Upper lobe of left lung (tissue), 6 donors: ENCODE measurements at regions not wholly inside any gene's neighbourhood (a gene's known extent, or its start where the extent isn't known, plus 50 kb on each side); places are given as distances from the start of the nearest gene placed in this dataset.
A peak's percentile ranks its signal among the peaks of the same experiment; 100 is the strongest.
"Not testable (repeated sequence)": the region's sequence is repeated elsewhere in the genome, so short reads cannot be mapped to it uniquely, and the experiment has no call there.

Source experiments
- ATAC-seq, 2 donors: fragments of 200-7000 bp; cut with Tn5 transposase; one replicate each; pipeline ENCODE4 v1.9.1; 2022; ENCODE audit warnings: mild to moderate bottlenecking in 2 of 2, moderate library complexity in 2 of 2; ENCODE audit not compliant: low FRiP score in 2 of 2
- DNase-seq, 2 donors: peaks; one replicate each; pipeline ENCODE4 v3.0.0-alpha.2; 2019 to 2020
- H3K27ac ChIP-seq, 4 donors: fragments of 200-600 bp; sonication (generic); one replicate each; pipeline ENCODE4 v1.5.1; 2016 to 2019
- H3K27me3 ChIP-seq, 4 donors: fragments of 200-600 bp; sonication (generic); one replicate each; pipeline ENCODE4 v1.5.1; 2017 to 2019
- H3K36me3 ChIP-seq, 4 donors: fragments of 200-600 bp; sonication (generic); one replicate each; pipeline ENCODE4 v1.5.1; 2016 to 2019
- H3K4me1 ChIP-seq, 4 donors: fragments of 200-600 bp; sonication (generic); one replicate each; pipeline ENCODE4 v1.5.1; 2018 to 2019
- H3K4me3 ChIP-seq, 4 donors: fragments of 200-600 bp; sonication (generic); one replicate each; pipeline ENCODE4 v1.5.1; 2017 to 2019; ENCODE audit warnings: mild to moderate bottlenecking in 2 of 4, moderate library complexity in 1 of 4
- H3K9me3 ChIP-seq, 4 donors: fragments of 200-600 bp; sonication (generic); one replicate each; pipeline ENCODE4 v1.5.1; 2018 to 2019
- EP300 ChIP-seq, 4 donors: sonication (generic); formaldehyde crosslinking; IDR thresholded peaks; one replicate each; pipeline ENCODE4 v1.5.1; 2017; ENCODE audit warnings: antibody characterized with exemption in 4 of 4, control low read depth in 2 of 4
- POLR2A ChIP-seq, 4 donors: fragments of 450-650 bp; IDR thresholded peaks; one replicate each; pipeline ENCODE4 v1.5.1; 2016 to 2017; ENCODE audit warnings: antibody characterized with exemption in 4 of 4, mild to moderate bottlenecking in 2 of 4
- POLR2AphosphoS5 ChIP-seq, 2 donors: sonication (generic); formaldehyde crosslinking; IDR thresholded peaks; one replicate each; pipeline ENCODE4 v1.5.1; 2017; ENCODE audit warnings: antibody characterized with exemption in 2 of 2
- WGBS, 2 donors: methylation state at CpG; one replicate each; pipeline ENCODE4 v1.1.5; 2017 to 2018; 5-methylcytosine and 5-hydroxymethylcytosine counted together
- TF ChIP-seq, protein P1 (sequence below), 6 experiments: fragments of 450-650 bp in 4 of 6; fragments of 200-600 bp in 2 of 6; sonication (generic) in 2 of 6; IDR thresholded peaks; one replicate each; pipeline ENCODE4 v1.5.1; 2016 to 2019; ENCODE audit warnings: antibody characterized with exemption in 6 of 6
- donor health status: DM: no; HTN: no; CAD: no; lungs with moderate emphysema.
- donor health status: DM: no; HTN: yes; CAD: no; lungs with severe emphysema.

DNA sequence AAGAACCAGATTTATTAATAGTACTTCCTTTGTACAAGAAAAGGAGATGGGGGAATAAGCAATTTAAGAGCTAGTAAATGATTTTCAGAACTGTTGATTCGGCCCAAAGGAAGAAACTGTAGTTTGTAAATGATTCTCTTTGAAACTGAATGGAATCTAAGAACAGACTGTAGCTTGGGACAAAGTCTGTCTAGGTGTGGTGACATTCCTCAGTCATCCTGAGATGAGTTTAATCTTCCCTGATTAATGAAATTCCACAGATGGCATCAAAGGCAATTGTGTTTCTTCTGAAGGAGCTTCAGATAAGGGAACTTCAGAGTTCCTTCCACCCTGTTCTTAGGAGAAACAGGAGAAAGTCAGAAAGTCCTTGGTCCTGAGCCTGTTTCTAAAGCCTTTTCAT, 2095.9 kb downstream of the LRRC4C start:
- Histone ChIP-seq H3K4me3 (no peak overlapping the region), H3K27me3 (no peaks in the 10 kb centered on the region), H3K9me3 (no peaks in the 10 kb centered on the region), H3K4me1 (no peaks in the 10 kb centered on the region), H3K27ac (no peak overlapping the region), H3K36me3 (no peaks in the 10 kb centered on the region)
- ATAC-seq: no peak
- TF ChIP-seq, protein P1, sequence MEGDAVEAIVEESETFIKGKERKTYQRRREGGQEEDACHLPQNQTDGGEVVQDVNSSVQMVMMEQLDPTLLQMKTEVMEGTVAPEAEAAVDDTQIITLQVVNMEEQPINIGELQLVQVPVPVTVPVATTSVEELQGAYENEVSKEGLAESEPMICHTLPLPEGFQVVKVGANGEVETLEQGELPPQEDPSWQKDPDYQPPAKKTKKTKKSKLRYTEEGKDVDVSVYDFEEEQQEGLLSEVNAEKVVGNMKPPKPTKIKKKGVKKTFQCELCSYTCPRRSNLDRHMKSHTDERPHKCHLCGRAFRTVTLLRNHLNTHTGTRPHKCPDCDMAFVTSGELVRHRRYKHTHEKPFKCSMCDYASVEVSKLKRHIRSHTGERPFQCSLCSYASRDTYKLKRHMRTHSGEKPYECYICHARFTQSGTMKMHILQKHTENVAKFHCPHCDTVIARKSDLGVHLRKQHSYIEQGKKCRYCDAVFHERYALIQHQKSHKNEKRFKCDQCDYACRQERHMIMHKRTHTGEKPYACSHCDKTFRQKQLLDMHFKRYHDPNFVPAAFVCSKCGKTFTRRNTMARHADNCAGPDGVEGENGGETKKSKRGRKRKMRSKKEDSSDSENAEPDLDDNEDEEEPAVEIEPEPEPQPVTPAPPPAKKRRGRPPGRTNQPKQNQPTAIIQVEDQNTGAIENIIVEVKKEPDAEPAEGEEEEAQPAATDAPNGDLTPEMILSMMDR (IDR thresholded peaks at IDR 0.05): no peak
- TF ChIP-seq POLR2A (IDR thresholded peaks at IDR 0.05) (no peak), POLR2AphosphoS5 (IDR thresholded peaks at IDR 0.05) (no peak), EP300 (IDR thresholded peaks at IDR 0.05) (no peak)
- WGBS, 2 donors: 70 to 88% methylated on average over 1 of the region's 1 CpG
- no peak for DNase-seq

DNA sequence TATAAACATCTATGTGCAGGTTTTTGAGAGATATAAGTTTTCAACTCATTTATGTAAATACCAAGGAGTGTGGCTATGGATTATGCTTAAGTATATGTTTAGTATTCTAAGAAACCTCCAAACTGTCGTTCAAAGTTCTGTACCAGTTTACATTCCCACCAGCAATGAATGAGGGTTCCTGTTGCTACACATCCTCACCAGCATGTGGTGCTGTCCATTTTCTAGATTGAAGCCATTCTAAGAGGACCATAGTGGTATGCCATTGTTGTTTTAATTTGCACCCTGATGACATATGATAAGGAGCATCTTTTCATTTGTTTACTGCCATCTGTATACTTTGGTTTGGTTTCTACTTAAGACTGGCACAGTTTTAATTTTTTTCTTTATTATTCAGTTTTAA, 2097.9 kb downstream of the LRRC4C start:
- Histone ChIP-seq H3K27ac (no peak overlapping the region), H3K36me3 (no peaks in the 10 kb centered on the region), H3K27me3 (no peaks in the 10 kb centered on the region), H3K9me3 (no peaks in the 10 kb centered on the region), H3K4me3 (no peak overlapping the region), H3K4me1 (no peaks in the 10 kb centered on the region)
- TF ChIP-seq, protein P1 (IDR thresholded peaks at IDR 0.05): no peak
- TF ChIP-seq POLR2AphosphoS5 (IDR thresholded peaks at IDR 0.05) (no peak), POLR2A (IDR thresholded peaks at IDR 0.05) (no peak), EP300 (IDR thresholded peaks at IDR 0.05) (no peak)
- no peak for DNase-seq
- 75 to 83% methylated on average over 1 of the region's 1 CpG for WGBS, 2 donors
- ATAC-seq: no peak

DNA sequence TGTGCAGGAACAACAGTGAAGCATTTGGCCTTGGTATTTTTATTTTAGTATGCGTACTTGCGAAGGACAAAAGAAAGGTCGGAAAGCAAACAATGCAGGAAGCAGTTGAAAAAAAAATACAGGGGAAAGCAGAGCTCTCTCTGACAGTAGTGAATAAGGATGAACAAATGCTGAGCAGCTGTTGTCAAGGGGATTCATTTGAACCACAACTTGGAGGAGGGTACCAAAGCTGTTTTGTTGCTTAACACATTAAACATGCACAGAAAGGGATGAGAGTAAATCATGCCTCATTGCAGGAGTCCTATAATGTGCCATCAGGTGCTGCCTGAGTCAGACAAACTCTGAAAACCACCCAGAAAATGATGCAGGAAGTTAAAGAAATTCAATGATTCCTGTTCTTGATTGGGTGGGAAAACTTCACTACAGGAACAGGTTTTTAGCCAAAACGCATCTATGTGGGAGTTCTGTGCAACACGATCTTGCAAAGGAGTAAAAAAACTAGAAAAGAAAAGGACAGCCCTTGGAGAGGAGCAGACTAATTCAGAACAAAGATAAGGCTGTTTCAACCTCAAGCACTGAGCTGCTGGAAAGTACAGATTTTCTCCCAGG, 2113.5 kb downstream of the LRRC4C start:
- ATAC-seq (no peak), DNase-seq (no peak)
- no peaks in the 10 kb centered on the region for H3K27me3 ChIP-seq
- H3K4me3 ChIP-seq: no peak overlapping the region
- H3K27ac ChIP-seq: no peak overlapping the region
- WGBS, 2 donors: 49 to 54% methylated on average over 5 of the region's 5 CpGs
- no peaks in the 10 kb centered on the region for H3K36me3 ChIP-seq
- no peaks in the 10 kb centered on the region for H3K9me3 ChIP-seq
- no peak for TF ChIP-seq EP300 (IDR thresholded peaks at IDR 0.05)
- TF ChIP-seq POLR2A (IDR thresholded peaks at IDR 0.05): no peak
- no peak for TF ChIP-seq POLR2AphosphoS5 (IDR thresholded peaks at IDR 0.05)
- TF ChIP-seq, protein P1 (IDR thresholded peaks at IDR 0.05): no peak
- no peaks in the 10 kb centered on the region for H3K4me1 ChIP-seq

DNA sequence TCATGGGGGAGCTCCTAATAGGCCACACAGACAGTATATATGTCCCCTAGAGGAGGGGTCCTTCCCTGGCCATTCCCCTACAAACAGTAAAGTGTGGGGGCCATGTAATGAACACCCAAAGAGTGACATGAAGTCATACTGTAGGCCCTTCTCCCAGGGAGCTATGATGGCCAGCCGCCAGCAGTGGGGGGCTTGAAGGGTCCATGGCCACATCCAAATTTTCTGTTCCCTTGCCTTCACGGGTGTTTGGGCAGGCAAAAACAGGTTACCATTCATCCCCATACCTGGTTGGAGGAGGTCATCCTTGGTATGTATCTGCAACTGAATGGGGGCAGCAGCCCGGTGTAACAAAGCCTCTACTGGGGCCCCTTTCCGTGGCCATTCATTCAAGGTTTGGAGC, 2118.0 kb downstream of the LRRC4C start:
- Histone ChIP-seq H3K9me3 (peaks cover 0 to 7% (median 3%) of the 10 kb centered on the region in 4 donors), H3K36me3 (no peaks in the 10 kb centered on the region), H3K4me3 (no peak overlapping the region), H3K4me1 (no peaks in the 10 kb centered on the region), H3K27ac (no peak overlapping the region), H3K27me3 (no peaks in the 10 kb centered on the region)
- no peak for DNase-seq
- no peak for ATAC-seq
- WGBS, 2 donors: 90 to 100% methylated on average over 2 to 4 of the region's 4 CpGs
- TF ChIP-seq POLR2AphosphoS5 (IDR thresholded peaks at IDR 0.05) (no peak), EP300 (IDR thresholded peaks at IDR 0.05) (no peak), POLR2A (IDR thresholded peaks at IDR 0.05) (no peak)
- TF ChIP-seq, protein P1 (IDR thresholded peaks at IDR 0.05): no peak

DNA sequence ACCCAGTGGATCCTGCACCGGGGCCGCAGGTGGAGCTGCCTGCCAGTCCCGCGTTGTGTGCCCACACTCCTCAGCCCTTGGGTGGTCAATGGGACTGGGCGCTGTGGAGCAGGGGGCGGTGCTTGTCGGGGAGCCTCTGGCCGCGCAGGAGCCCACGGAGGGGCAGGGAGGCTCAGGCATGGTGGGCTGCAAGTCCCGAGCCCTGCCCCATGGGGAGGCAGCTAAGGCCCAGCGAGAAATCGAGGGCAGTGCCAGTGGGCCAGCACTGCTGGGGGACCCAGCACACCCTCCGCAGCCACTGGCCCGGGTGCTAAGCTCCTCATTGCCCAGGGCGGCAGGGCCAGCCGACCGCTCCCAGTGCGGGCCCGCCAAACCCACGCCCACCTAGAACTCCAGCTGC, 2126.4 kb downstream of the LRRC4C start:
- H3K27ac ChIP-seq, H3K4me1 ChIP-seq, H3K9me3 ChIP-seq, H3K36me3 ChIP-seq, H3K4me3 ChIP-seq, ATAC-seq, H3K27me3 ChIP-seq: not testable (repeated sequence)
- peak in 1 of 2 donors; percentile 77 for DNase-seq
- WGBS, 2 donors: 74 to 86% methylated on average over 9 of the region's 21 CpGs
